HG02981 (cell line): ENCODE measurements at regions not wholly inside any gene's neighbourhood (a gene's known extent, or its start where the extent isn't known, plus 50 kb on each side); places are given as distances from the start of the nearest gene placed in this dataset.
"Not testable (repeated sequence)": the region's sequence is repeated elsewhere in the genome, so short reads cannot be mapped to it uniquely, and the experiment has no call there.

Experiments used
- ATAC-seq: cut with Tn5 transposase; IDR thresholded peaks from one replicate; pipeline ENCODE4 v1.9.1; 2021; ENCODE audit warnings: mild to moderate bottlenecking, moderate library complexity; ENCODE audit not compliant: unreplicated experiment

GRCh38 chr20:48008850-48009515, 223.7 kb upstream of the SULF2 start:
- ATAC-seq = no peak

- ATAC-seq = no peak
Observed at GRCh38 chr20:48007351-48007750, 222.1 kb upstream of the SULF2 start.

GRCh38 chr20:48006036-48006833, 221.0 kb upstream of the SULF2 start:
- no peak for ATAC-seq

- ATAC-seq = no peak
Observed at GRCh38 chr20:48003021-48003420, 217.7 kb upstream of the SULF2 start.

- peak; percentile 83 for ATAC-seq
Observed at GRCh38 chr20:48002517-48002970, 217.3 kb upstream of the SULF2 start.

GRCh38 chr20:47999166-47999565, 213.9 kb upstream of the SULF2 start:
- ATAC-seq = no peak

- ATAC-seq = no peak
Observed at GRCh38 chr20:47998736-47999135, 213.5 kb upstream of the SULF2 start.

- ATAC-seq = no peak
Observed at GRCh38 chr20:47995661-47996060, 210.4 kb upstream of the SULF2 start.

GRCh38 chr20:47993817-47994216, 208.5 kb upstream of the SULF2 start:
- ATAC-seq = no peak

GRCh38 chr20:47993035-47993755, 207.9 kb upstream of the SULF2 start:
- ATAC-seq = no peak

- no peak for ATAC-seq
Observed at GRCh38 chr20:47991875-47992488, 206.7 kb upstream of the SULF2 start.

GRCh38 chr20:47990507-47991150, 205.3 kb upstream of the SULF2 start:
- ATAC-seq = no peak

GRCh38 chr20:47989957-47990356, 204.7 kb upstream of the SULF2 start:
- ATAC-seq = no peak

GRCh38 chr20:47988676-47989075, 203.4 kb upstream of the SULF2 start:
- ATAC-seq = no peak

- no peak for ATAC-seq
Observed at GRCh38 chr20:47985092-47985850, 200.0 kb upstream of the SULF2 start.

GRCh38 chr20:47984437-47984836, 199.2 kb upstream of the SULF2 start:
- no peak for ATAC-seq

GRCh38 chr20:47983642-47984041, 198.4 kb upstream of the SULF2 start:
- not testable (repeated sequence) for ATAC-seq

GRCh38 chr20:47982574-47983360, 197.5 kb upstream of the SULF2 start:
- ATAC-seq = no peak

GRCh38 chr20:47981222-47981621, 195.9 kb upstream of the SULF2 start:
- no peak for ATAC-seq
